Adrenal gland (tissue), 5 donors: ENCODE measurements at regions not wholly inside any gene's neighbourhood (a gene's known extent, or its start where the extent isn't known, plus 50 kb on each side); places are given as distances from the start of the nearest gene placed in this dataset.

Experiments used
- POLR2A ChIP-seq, 2 donors: fragments of 450-650 bp; IDR thresholded peaks; one replicate each; pipeline ENCODE4 v1.6.1; 2017; ENCODE audit warnings: antibody characterized with exemption in 2 of 2, mild to moderate bottlenecking in 2 of 2, moderate library complexity in 1 of 2
- TF ChIP-seq, protein P1 (sequence below), 6 experiments: fragments of 450-650 bp in 4 of 6; fragments of 200-600 bp in 2 of 6; sonication (generic) in 1 of 6; IDR thresholded peaks; 1 replicate in 5 of 6; 2 replicates in 1 of 6; pipeline versions ENCODE4 v1.5.1 to v1.8.0; 2016 to 2021; ENCODE audit warnings: antibody characterized with exemption in 6 of 6, mild to moderate bottlenecking in 2 of 6, moderate library complexity in 1 of 6
- donor health status: DM: no; HTN: no; CAD: no.

DNA sequence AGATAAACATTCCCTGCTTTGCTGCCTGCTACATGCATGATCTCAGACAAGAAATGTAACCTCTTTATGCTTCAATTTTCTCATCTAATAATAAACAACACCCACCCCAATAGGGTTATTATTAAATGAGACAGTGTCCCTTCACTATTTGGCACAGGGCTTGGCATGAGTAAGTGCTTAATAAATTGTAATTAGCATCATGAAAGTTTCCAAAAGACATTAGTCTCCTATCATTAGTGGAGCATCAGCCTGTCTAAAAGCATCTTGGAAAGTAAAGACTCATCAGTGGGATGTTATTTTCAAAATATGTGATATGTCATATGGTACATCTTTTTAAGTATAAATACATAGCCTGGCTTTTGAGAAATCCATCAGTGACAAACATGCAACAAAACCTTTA lies 275.0 kb downstream of the ZEB2 start:
- TF ChIP-seq, protein P1, sequence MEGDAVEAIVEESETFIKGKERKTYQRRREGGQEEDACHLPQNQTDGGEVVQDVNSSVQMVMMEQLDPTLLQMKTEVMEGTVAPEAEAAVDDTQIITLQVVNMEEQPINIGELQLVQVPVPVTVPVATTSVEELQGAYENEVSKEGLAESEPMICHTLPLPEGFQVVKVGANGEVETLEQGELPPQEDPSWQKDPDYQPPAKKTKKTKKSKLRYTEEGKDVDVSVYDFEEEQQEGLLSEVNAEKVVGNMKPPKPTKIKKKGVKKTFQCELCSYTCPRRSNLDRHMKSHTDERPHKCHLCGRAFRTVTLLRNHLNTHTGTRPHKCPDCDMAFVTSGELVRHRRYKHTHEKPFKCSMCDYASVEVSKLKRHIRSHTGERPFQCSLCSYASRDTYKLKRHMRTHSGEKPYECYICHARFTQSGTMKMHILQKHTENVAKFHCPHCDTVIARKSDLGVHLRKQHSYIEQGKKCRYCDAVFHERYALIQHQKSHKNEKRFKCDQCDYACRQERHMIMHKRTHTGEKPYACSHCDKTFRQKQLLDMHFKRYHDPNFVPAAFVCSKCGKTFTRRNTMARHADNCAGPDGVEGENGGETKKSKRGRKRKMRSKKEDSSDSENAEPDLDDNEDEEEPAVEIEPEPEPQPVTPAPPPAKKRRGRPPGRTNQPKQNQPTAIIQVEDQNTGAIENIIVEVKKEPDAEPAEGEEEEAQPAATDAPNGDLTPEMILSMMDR (IDR thresholded peaks at IDR 0.05) = no peak
- TF ChIP-seq POLR2A (IDR thresholded peaks at IDR 0.05) = no peak
